ENCODE measurements at regions not wholly inside any gene's neighbourhood (a gene's known extent, or its start where the extent isn't known, plus 50 kb on each side); places are given as distances from the start of the nearest gene placed in this dataset.
"Not testable (repeated sequence)": the region's sequence is repeated elsewhere in the genome, so short reads cannot be mapped to it uniquely, and the experiment has no call there.

- DNase-seq: no peak
Observed at GRCh38 chr3:59249004-59249403, 199.2 kb upstream of the CFAP20DC start.

- DNase-seq: no peak
Observed at GRCh38 chr3:59247402-59247841, 197.6 kb upstream of the CFAP20DC start.

GRCh38 chr3:59246719-59247401 lies 197.0 kb upstream of the CFAP20DC start:
- DNase-seq: no peak

GRCh38 chr3:59245859-59246501 lies 196.2 kb upstream of the CFAP20DC start:
- DNase-seq: no peak

GRCh38 chr3:59245300-59245858 lies 195.6 kb upstream of the CFAP20DC start:
- no peak for DNase-seq

- no peak for DNase-seq
Observed at GRCh38 chr3:59244343-59244742, 194.5 kb upstream of the CFAP20DC start.

- no peak for DNase-seq
Observed at GRCh38 chr3:59243476-59243875, 193.7 kb upstream of the CFAP20DC start.

- DNase-seq: no peak
Observed at GRCh38 chr3:59240666-59241255, 190.9 kb upstream of the CFAP20DC start.

- no peak for DNase-seq
Observed at GRCh38 chr3:59237121-59237520, 187.3 kb upstream of the CFAP20DC start.

- no peak for DNase-seq
Observed at GRCh38 chr3:59235634-59236012, 185.8 kb upstream of the CFAP20DC start.

- DNase-seq: no peak
Observed at GRCh38 chr3:59234884-59235633, 185.2 kb upstream of the CFAP20DC start.

- DNase-seq: not testable (repeated sequence)
Observed at GRCh38 chr3:59230379-59230778, 180.6 kb upstream of the CFAP20DC start.

GRCh38 chr3:59213860-59214259 lies 164.0 kb upstream of the CFAP20DC start:
- DNase-seq: no peak

- DNase-seq: no peak
Observed at GRCh38 chr3:59212128-59212779, 162.4 kb upstream of the CFAP20DC start.

GRCh38 chr3:59210260-59210659 lies 160.4 kb upstream of the CFAP20DC start:
- DNase-seq: no peak

- DNase-seq: no peak
Observed at GRCh38 chr3:59192473-59192872, 142.6 kb upstream of the CFAP20DC start.

GRCh38 chr3:59191651-59192050 lies 141.8 kb upstream of the CFAP20DC start:
- no peak for DNase-seq

- no peak for DNase-seq
Observed at GRCh38 chr3:59189939-59190338, 140.1 kb upstream of the CFAP20DC start.

- DNase-seq: no peak
Observed at GRCh38 chr3:59189526-59189925, 139.7 kb upstream of the CFAP20DC start.

- no peak for DNase-seq
Observed at GRCh38 chr3:59186725-59187124, 136.9 kb upstream of the CFAP20DC start.

- DNase-seq: no peak
Observed at GRCh38 chr3:59185591-59186369, 136.0 kb upstream of the CFAP20DC start.

GRCh38 chr3:59180006-59180405 lies 130.2 kb upstream of the CFAP20DC start:
- no peak for DNase-seq

All from CD4-positive, alpha-beta T cell treated with Interleukin-17A for 4 hours (primary cell).